H4 (cell line): ENCODE measurements at regions not wholly inside any gene's neighbourhood (a gene's known extent, or its start where the extent isn't known, plus 50 kb on each side); places are given as distances from the start of the nearest gene placed in this dataset.
A peak's percentile ranks its signal among the peaks of the same experiment; 100 is the strongest.

Source experiments
- DNase-seq: peaks from one replicate; pipeline ENCODE4 v3.0.0-alpha.2; 2015; ENCODE audit warnings: low spot score

DNA sequence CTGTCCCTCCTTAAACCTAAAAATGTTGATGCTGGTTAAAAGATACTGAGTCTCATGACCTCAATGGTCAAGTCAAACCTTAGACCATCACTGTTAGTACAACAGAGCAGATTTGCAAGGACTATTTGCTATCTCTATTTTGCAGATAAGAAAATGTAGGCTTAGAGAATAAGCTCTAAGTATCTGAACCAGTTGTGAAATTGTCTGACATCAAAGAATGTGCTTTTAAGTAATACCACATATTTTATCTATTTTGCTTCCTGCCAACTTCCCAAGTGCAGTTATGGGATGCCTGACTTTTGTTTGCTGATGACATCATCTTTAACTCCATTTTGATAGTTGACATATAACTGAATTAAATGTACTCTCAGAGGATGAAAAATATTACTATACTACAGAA lies 83.6 kb upstream of the TMEM106B start:
- no peak for DNase-seq

DNA sequence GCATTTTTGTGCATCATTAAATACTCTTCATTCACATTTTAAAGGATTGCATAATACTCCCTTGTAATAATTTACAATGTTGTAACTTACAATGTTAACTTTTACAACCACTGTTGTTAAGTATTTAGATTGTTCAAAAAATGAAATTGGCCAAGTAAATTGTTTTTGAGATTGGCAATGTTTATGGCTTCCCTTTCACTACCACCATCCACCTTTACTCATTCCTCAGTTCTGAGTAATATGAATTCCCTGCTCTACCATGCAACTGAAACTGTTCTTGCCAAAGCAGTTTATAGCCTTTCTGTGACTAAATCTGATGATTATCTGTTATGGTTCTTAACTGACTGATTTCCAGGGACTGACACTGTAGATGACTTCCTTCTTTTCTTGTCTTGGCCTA lies 80.5 kb upstream of the TMEM106B start:
- no peak for DNase-seq

- DNase-seq, result no peak
Observed at GRCh38 chr7:12131122-12131521, 80.0 kb upstream of the TMEM106B start.

DNA sequence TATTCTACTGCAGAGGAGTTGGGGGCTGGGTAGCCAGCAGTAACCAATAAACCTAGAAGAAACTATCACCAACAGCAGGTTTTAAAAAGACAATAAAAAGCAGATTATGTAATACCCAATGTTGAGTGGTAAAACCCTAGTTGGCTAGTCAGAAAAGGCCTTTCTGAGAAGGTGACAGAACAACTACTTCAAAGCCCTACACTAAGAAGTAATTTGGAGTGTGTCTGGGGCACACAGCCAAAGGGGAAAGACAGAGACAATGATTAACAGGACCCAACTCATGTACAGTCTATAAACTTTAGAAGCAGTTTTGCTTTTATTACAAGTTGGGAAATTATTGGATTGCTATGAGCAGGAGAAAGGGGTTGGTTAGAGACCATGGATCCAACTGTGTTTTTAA lies 77.2 kb upstream of the TMEM106B start:
- DNase-seq, result no peak

DNA sequence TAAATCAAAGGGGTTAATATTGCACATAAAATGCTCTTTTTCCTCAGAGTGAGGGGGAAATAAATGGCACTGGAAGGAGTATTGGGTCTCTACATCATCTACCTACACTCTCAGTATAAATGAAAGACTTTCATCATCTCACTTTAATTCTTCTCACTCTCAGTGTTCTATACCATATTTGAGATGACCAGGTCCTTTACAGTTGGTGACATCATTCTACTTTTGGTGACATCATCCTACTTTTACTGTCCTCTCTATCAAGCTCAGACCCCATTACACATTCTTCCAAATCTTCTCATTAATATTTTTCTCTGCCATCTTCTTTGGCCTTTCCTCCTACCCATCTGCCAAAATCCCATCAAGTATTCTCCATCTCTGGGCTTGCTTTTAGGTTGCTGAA lies 74.6 kb upstream of the TMEM106B start:
- DNase-seq, result no peak

DNA sequence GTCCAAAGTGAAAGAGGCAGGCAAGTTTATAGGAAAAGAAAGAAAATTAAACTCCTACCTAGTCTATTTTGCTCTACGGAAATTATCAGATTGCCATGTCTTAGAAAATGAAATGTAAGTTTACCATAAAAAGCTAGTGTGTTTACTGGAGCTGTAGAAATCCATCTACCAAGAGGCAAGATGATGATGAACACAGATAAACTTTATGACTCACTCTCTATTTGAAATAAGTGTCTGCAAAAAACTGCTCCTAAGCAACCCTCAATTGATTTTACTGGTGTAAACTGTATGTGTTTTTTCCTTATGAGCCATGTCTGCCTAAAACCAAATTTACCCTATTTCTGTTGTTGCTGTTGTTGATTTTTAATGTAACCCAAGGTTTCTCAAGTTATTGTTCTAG lies 73.8 kb upstream of the TMEM106B start:
- DNase-seq, result peak; percentile 49

GRCh38 chr7:12138421-12138820 lies 72.7 kb upstream of the TMEM106B start:
- DNase-seq, result no peak

GRCh38 chr7:12139416-12139815 lies 71.7 kb upstream of the TMEM106B start:
- DNase-seq, result peak; percentile 98

- DNase-seq, result no peak
Observed at GRCh38 chr7:12146813-12147212, 64.3 kb upstream of the TMEM106B start.

DNA sequence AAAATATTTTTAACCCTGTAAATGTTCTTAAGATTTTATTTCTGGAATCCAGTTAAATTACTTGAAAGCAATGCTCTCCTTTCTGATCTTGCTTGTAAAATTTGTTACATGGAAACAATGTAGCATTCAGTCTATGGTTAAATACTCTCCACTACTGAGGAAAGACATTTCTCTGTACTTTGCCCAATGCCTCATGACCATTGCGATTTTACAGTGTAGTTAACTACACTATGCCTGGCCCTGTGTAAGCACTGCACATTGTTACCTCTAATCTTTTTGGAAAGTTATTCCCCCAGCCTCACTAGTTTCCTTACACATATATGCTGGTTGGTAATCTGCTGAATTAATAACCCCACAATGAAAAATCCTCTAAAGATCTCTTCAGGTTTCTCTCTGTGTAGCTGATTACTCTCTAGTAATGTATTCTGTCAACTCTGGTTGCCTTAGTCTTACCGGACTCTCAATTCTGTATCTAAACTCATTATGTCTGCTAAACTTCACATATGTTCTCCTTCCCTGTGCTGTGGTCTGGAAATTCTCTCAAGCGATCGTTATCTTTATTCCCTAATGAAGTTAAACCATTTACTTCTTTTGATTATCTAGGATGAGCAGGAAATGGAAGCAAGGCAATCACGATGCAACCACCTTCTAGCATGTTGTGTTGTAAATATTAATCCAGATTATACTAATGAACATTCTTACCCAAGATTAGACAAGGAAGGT lies 58.7 kb upstream of the TMEM106B start:
- DNase-seq, result no peak

DNA sequence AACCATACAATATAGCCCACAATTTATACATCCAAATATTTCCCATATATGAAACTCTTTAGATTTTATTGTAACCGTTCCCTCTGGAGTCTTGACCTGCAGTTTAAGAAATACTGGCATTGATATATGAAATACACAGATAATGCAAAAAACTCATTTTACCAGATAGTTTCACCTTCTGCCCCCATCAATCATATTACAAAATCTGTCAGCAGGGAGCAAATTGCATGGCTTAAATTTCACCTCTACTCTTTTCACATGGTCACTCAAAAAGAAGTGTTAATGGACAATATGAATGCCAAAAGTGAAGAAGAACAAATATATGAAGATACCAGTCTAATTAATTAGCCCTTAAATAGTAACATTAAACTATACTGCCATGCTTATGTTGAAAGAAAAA lies 57.0 kb upstream of the TMEM106B start:
- DNase-seq, result no peak

- DNase-seq, result no peak
Observed at GRCh38 chr7:12157517-12157916, 53.6 kb upstream of the TMEM106B start.

- peak; percentile 42 for DNase-seq
Observed at GRCh38 chr7:12158334-12159060, 52.6 kb upstream of the TMEM106B start.

- DNase-seq, result no peak
Observed at GRCh38 chr7:12161146-12161545, 49.9 kb upstream of the TMEM106B start.
